B cell (primary cell): ENCODE measurements at regions not wholly inside any gene's neighbourhood (a gene's known extent, or its start where the extent isn't known, plus 50 kb on each side); places are given as distances from the start of the nearest gene placed in this dataset.

Experiments used
- ATAC-seq: fragments of 200-7000 bp; cut with Tn5 transposase; one replicate; pipeline ENCODE4 v1.10.0; 2021; ENCODE audit warnings: low read depth, mild to moderate bottlenecking, moderate number of reproducible peaks, moderate library complexity
- CTCF ChIA-PET: fragments of 350-600 bp; sonication (Branson Sonifier 250); formaldehyde crosslinking; loops from one replicate; lab custom pipeline; 2021; ENCODE audit warnings: antibody characterized with exemption, inconsistent platforms; lab: Charles Lee
- POLR2A ChIA-PET: fragments of 350-600 bp; sonication (Branson Sonifier 250); formaldehyde crosslinking; loops from one replicate; lab custom pipeline; 2021; ENCODE audit warnings: antibody characterized with exemption; lab: Charles Lee
- DNase-seq: peaks from one replicate; pipeline ENCODE4 v3.0.0; 2013
- H2AFZ ChIP-seq: 2 replicates; pipeline ENCODE4 v1.6.1; 2012; ENCODE audit warnings: mild to moderate bottlenecking, low read depth, low read length; ENCODE audit not compliant: insufficient read depth, poor library complexity, severe bottlenecking
- H3K27ac ChIP-seq, 2 donors: 1 replicate in 1 of 2; 2 replicates in 1 of 2; pipeline ENCODE4 v1.5.1; 2012 to 2013; ENCODE audit warnings: low read length in 2 of 2, mild to moderate bottlenecking in 2 of 2, moderate library complexity in 1 of 2
- H3K27me3 ChIP-seq, 4 experiments: fragments of 200-600 bp in 1 of 4; sonication (generic) in 1 of 4; replicated peaks in 1 of 4; 1 replicate in 2 of 4; 2 replicates in 2 of 4; pipeline versions ENCODE4 v1.6.1 to v1.7.0; 2013 to 2016; ENCODE audit warnings: low read length in 3 of 4, mild to moderate bottlenecking in 2 of 4, mixed read lengths in 1 of 4, moderate library complexity in 1 of 4; ENCODE audit not compliant: insufficient read depth in 4 of 4, control insufficient read depth in 3 of 4; ENCODE audit errors: control extremely low read depth in 1 of 4
- H3K36me3 ChIP-seq, 2 experiments: replicated peaks in 1 of 2; 1 replicate in 1 of 2; 2 replicates in 1 of 2; pipeline versions ENCODE4 v1.6.1 to v1.7.1; 2013; ENCODE audit warnings: low read length in 1 of 2; ENCODE audit not compliant: insufficient read depth in 2 of 2, control insufficient read depth in 1 of 2; ENCODE audit errors: control extremely low read depth in 1 of 2, extremely low read depth in 1 of 2
- H3K4me1 ChIP-seq, 2 donors: fragments of 200-600 bp in 1 of 2; sonication (generic) in 1 of 2; 1 replicate in 1 of 2; 2 replicates in 1 of 2; pipeline versions ENCODE4 v1.5.1 to v1.6.1; 2013 to 2017; ENCODE audit warnings: low read length in 2 of 2; ENCODE audit not compliant: control insufficient read depth in 2 of 2, insufficient read depth in 2 of 2
- H3K4me2 ChIP-seq: replicated peaks from 2 replicates; pipeline ENCODE3; 2012; ENCODE audit warnings: mild to moderate bottlenecking, low read depth, low read length; ENCODE audit not compliant: poor library complexity, severe bottlenecking
- H3K4me3 ChIP-seq, 5 experiments: fragments of 200-600 bp in 1 of 5; sonication (generic) in 1 of 5; 1 replicate in 3 of 5; 2 replicates in 2 of 5; pipeline versions ENCODE4 v1.5.1 to v1.7.0; 2011 to 2016; ENCODE audit warnings: low read length in 4 of 5, mild to moderate bottlenecking in 4 of 5, low read depth in 2 of 5, control low read depth in 1 of 5, moderate library complexity in 1 of 5; ENCODE audit not compliant: insufficient read depth in 1 of 5; ENCODE audit errors: control extremely low read depth in 1 of 5, extremely low read depth in 1 of 5
- H3K79me2 ChIP-seq: fragments of 200-600 bp; sonication (generic); one replicate; pipeline ENCODE4 v1.6.0; 2016; ENCODE audit warnings: low read length; ENCODE audit not compliant: control insufficient read depth, insufficient read depth
- H3K9ac ChIP-seq: fragments of 200-600 bp; sonication (generic); 2 replicates; pipeline ENCODE4 v1.6.1; 2017; ENCODE audit warnings: mild to moderate bottlenecking, low read length, moderate library complexity
- H3K9me3 ChIP-seq, 3 donors: one replicate each; pipeline versions ENCODE4 v1.6.1 to v1.7.1; 2013; ENCODE audit warnings: low read length in 2 of 3; ENCODE audit not compliant: control insufficient read depth in 2 of 3, insufficient read depth in 1 of 3; ENCODE audit errors: control extremely low read depth in 1 of 3
- H4K20me1 ChIP-seq: 2 replicates; pipeline ENCODE4 v1.6.0; 2012; ENCODE audit warnings: mild to moderate bottlenecking, low read length; ENCODE audit not compliant: insufficient read depth, control insufficient read depth, poor library complexity, severe bottlenecking
- H3K27ac Mint-ChIP-seq: one replicate; pipeline ENCODE4 v1.8.0; 2021; ENCODE audit warnings: mixed read lengths
- H3K27me3 Mint-ChIP-seq: one replicate; pipeline ENCODE4 v1.8.0; 2021; ENCODE audit warnings: mixed read lengths
- H3K4me1 Mint-ChIP-seq: one replicate; pipeline ENCODE4 v1.8.0; 2021; ENCODE audit warnings: mixed read lengths
- H3K4me3 Mint-ChIP-seq: one replicate; pipeline ENCODE4 v1.8.0; 2021; ENCODE audit warnings: mixed read lengths
- H3K9me3 Mint-ChIP-seq: one replicate; pipeline ENCODE4 v1.8.0; 2022; ENCODE audit warnings: mixed read lengths; ENCODE audit not compliant: insufficient read depth
- CTCF ChIP-seq: fragments of 200-600 bp; IDR thresholded peaks from one replicate; pipeline ENCODE4 v1.8.0; 2022; ENCODE audit warnings: antibody characterized with exemption, mild to moderate bottlenecking
- EZH2 ChIP-seq: IDR thresholded peaks from 2 replicates; pipeline ENCODE4 v1.6.1; 2012; ENCODE audit warnings: borderline replicate concordance, low read depth, mild to moderate bottlenecking, moderate library complexity, low read length; ENCODE audit not compliant: insufficient read depth, poor library complexity, severe bottlenecking
- WGBS: methylation state at CpG from one replicate; pipeline ENCODE4 v1.1.5; 2013; ENCODE audit warnings: missing lambda C conversion rate; ENCODE audit not compliant: insufficient coverage; 5-methylcytosine and 5-hydroxymethylcytosine counted together
- intact Hi-C: fragments of 100-400 bp; cut with micrococcal nuclease; formaldehyde crosslinking; loops from one replicate; pipeline ENCODE4 v1.10.0; 2022

GRCh38 chr5:115424446-115424845 is 120.1 kb downstream of the FEM1C start:
- Histone ChIP-seq H3K27me3 (no peaks in the 10 kb centered on the region), H4K20me1 (no peaks in the 10 kb centered on the region), H3K4me2 (no peak overlapping the region), H3K4me3 (no peak overlapping the region), H3K36me3 (no peaks in the 10 kb centered on the region), H3K9me3 (no peaks in the 10 kb centered on the region), H2AFZ (no peak overlapping the region), H3K79me2 (no peaks in the 10 kb centered on the region), H3K9ac (no peak overlapping the region), H3K4me1 (no peaks in the 10 kb centered on the region), H3K27ac (no peak overlapping the region)
- no peak overlapping the region for H3K27ac Mint-ChIP-seq
- H3K9me3 Mint-ChIP-seq, result no peaks in the 10 kb centered on the region
- DNase-seq (no peak), ATAC-seq (no peak)
- WGBS, result no CpG with 5 or more reads among the region's 3 CpGs
- no peak for TF ChIP-seq EZH2
- no peak for TF ChIP-seq CTCF
- CTCF ChIA-PET, result no interaction called here
- no peak overlapping the region for H3K4me3 Mint-ChIP-seq
- POLR2A ChIA-PET, result no interaction called here
- no peaks in the 10 kb centered on the region for H3K4me1 Mint-ChIP-seq
- intact Hi-C loops, result no loop called here
- no peaks in the 10 kb centered on the region for H3K27me3 Mint-ChIP-seq

- WGBS, result no CpG with 5 or more reads among the region's 5 CpGs
- H3K4me1 Mint-ChIP-seq, result no peaks in the 10 kb centered on the region
- H3K36me3 ChIP-seq, result no peaks in the 10 kb centered on the region
These were observed 120.5 kb downstream of the FEM1C start for GRCh38 chr5:115424030-115424429.

More at GRCh38 chr5:115424030-115424429, 120.5 kb downstream of the FEM1C start:
- POLR2A ChIA-PET, result no interaction called here
- Histone ChIP-seq H3K27me3 (no peaks in the 10 kb centered on the region), H4K20me1 (no peaks in the 10 kb centered on the region), H3K9me3 (no peaks in the 10 kb centered on the region), H3K27ac (no peak overlapping the region), H3K4me3 (no peak overlapping the region), H3K9ac (no peak overlapping the region), H3K79me2 (no peaks in the 10 kb centered on the region), H2AFZ (no peak overlapping the region), H3K4me1 (no peaks in the 10 kb centered on the region), H3K4me2 (no peak overlapping the region)
- CTCF ChIA-PET, result no interaction called here
- Mint-ChIP-seq H3K9me3 (no peaks in the 10 kb centered on the region), H3K27me3 (no peaks in the 10 kb centered on the region), H3K4me3 (no peak overlapping the region), H3K27ac (no peak overlapping the region)
- DNase-seq, result no peak
- intact Hi-C loops, result no loop called here
- TF ChIP-seq CTCF, result no peak
- no peak for TF ChIP-seq EZH2
- no peak for ATAC-seq
